ENCODE measurements at regions not wholly inside any gene's neighbourhood (a gene's known extent, or its start where the extent isn't known, plus 50 kb on each side); places are given as distances from the start of the nearest gene placed in this dataset.

GRCh38 chr6:14274546-14275492, 157.2 kb downstream of the CD83 start (continued):
- TF ChIP-seq MTA3 (IDR thresholded peaks at IDR 0.05; ENCODE audit: borderline replicate concordance, low read length) (no peak), RAD51 (IDR thresholded peaks at IDR 0.05) (no peak), WRNIP1 (IDR thresholded peaks at IDR 0.05; ENCODE audit: borderline replicate concordance, low read depth, low read length) (no peak)
- TF ChIP-seq, protein P1, sequence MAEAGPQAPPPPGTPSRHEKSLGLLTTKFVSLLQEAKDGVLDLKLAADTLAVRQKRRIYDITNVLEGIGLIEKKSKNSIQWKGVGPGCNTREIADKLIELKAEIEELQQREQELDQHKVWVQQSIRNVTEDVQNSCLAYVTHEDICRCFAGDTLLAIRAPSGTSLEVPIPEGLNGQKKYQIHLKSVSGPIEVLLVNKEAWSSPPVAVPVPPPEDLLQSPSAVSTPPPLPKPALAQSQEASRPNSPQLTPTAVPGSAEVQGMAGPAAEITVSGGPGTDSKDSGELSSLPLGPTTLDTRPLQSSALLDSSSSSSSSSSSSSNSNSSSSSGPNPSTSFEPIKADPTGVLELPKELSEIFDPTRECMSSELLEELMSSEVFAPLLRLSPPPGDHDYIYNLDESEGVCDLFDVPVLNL (IDR thresholded peaks at IDR 0.05; ENCODE audit: low read depth, low read length) = no peak
- TF ChIP-seq, protein P2, sequence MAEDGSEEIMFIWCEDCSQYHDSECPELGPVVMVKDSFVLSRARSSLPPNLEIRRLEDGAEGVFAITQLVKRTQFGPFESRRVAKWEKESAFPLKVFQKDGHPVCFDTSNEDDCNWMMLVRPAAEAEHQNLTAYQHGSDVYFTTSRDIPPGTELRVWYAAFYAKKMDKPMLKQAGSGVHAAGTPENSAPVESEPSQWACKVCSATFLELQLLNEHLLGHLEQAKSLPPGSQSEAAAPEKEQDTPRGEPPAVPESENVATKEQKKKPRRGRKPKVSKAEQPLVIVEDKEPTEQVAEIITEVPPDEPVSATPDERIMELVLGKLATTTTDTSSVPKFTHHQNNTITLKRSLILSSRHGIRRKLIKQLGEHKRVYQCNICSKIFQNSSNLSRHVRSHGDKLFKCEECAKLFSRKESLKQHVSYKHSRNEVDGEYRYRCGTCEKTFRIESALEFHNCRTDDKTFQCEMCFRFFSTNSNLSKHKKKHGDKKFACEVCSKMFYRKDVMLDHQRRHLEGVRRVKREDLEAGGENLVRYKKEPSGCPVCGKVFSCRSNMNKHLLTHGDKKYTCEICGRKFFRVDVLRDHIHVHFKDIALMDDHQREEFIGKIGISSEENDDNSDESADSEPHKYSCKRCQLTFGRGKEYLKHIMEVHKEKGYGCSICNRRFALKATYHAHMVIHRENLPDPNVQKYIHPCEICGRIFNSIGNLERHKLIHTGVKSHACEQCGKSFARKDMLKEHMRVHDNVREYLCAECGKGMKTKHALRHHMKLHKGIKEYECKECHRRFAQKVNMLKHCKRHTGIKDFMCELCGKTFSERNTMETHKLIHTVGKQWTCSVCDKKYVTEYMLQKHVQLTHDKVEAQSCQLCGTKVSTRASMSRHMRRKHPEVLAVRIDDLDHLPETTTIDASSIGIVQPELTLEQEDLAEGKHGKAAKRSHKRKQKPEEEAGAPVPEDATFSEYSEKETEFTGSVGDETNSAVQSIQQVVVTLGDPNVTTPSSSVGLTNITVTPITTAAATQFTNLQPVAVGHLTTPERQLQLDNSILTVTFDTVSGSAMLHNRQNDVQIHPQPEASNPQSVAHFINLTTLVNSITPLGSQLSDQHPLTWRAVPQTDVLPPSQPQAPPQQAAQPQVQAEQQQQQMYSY (CRISPR knock-in tag; IDR thresholded peaks at IDR 0.05) = no peak

DNA sequence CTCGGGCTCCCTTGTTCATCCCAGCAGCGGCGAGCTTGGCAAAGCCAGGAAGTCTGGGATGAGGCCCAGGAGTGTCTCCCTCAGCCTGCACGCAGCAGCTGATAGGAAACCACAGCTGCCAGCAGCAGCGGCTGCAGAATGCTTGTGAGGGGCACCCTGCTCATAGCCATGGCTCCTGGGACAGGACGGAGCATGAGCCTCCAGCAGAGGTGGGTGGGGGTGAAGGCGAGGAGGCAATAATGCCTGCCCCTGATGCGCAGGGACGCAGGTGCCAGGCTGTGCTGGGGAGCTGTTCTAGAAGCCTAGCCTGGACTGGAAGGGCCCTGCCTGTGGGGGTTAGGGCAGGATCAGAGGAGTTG, 157.9 kb downstream of the CD83 start:
- ATAC-seq (no peak), FAIRE-seq (no peak), DNase-seq (ENCODE audit: low read depth, low spot score) (no peak)
- in situ Hi-C loops (cut with MboI) = no loop called here
- ChIA-PET POLR2A (interaction anchor here (0.6 kb wide), 1 partner anchor 941 kb away, joined by 3 read pairs; no protein-coding TSS in a partner anchor), RAD21 (ENCODE audit: unreplicated experiment) (interaction anchor here (1.3 kb wide), 1 partner anchor 64 kb away, joined by 4 read pairs; no protein-coding TSS in a partner anchor), CTCF (interaction anchor here (1.2 kb wide), 1 partner anchor 19 kb away, joined by 3 read pairs; no protein-coding TSS in a partner anchor), SMC1A (ENCODE audit: uncharacterized antibody, unreplicated experiment) (interaction anchor here (0.6 to 1.0 kb wide), 2 partner anchors 386 to 809 kb away, joined by 4 read pairs; no protein-coding TSS in a partner anchor)
- BruUV-seq (replicated peaks) = no TSS peak
- Histone ChIP-seq H3K9ac (ENCODE audit: control insufficient read depth, insufficient read depth, low read length) (no peak overlapping the region), H3K79me2 (ENCODE audit: control insufficient read depth, insufficient read depth, low read length) (no peaks in the 10 kb centered on the region), H2AFZ (ENCODE audit: control insufficient read depth, low read depth, low read length) (no peak overlapping the region; the same call in 1 of the 2 replicates), H3K4me2 (ENCODE audit: control insufficient read depth, insufficient read depth) (no peak overlapping the region), H3K9me3 (replicated peaks; ENCODE audit: control insufficient read depth, insufficient read depth, low read length) (peaks cover 4% of the 10 kb centered on the region; the same call in 2 of the 3 replicates), H4K20me1 (ENCODE audit: control insufficient read depth, insufficient read depth) (no peaks in the 10 kb centered on the region), H3K4me1 (ENCODE audit: control insufficient read depth, insufficient read depth, low read length) (peaks cover 19% of the 10 kb centered on the region), H3K27me3 (replicated peaks in 1 of 2; ENCODE audit: control insufficient read depth in 2 of 2, insufficient read depth in 2 of 2, low read length in 1 of 2) (no peaks in the 10 kb centered on the region), H3K27ac (ENCODE audit: control insufficient read depth, insufficient read depth) (no peak overlapping the region), H3K4me3 (no peak overlapping the region), H3K36me3 (ENCODE audit: control insufficient read depth in 2 of 2, insufficient read depth in 2 of 2, low read length in 1 of 2) (no peaks in the 10 kb centered on the region)
- WGBS (ENCODE audit: insufficient coverage, insufficient replicate concordance, low lambda C conversion rate, missing lambda C conversion rate) = 71% methylated on average over 9 of the region's 9 CpGs
- TF ChIP-seq TAF1 (IDR thresholded peaks at IDR 0.05; ENCODE audit: borderline replicate concordance, low read depth, low read length) = no peak
- TF ChIP-seq MEF2B (IDR thresholded peaks at IDR 0.05; ENCODE audit: partially characterized antibody, poor library complexity, severe bottlenecking) = no peak
- no peak for TF ChIP-seq LARP7 (IDR thresholded peaks at IDR 0.05)
- TF ChIP-seq SRF (IDR thresholded peaks at IDR 0.05; ENCODE audit: low read depth in 2 of 2, low read length in 2 of 2) = no peak
- no peak for TF ChIP-seq POLR2A (IDR thresholded peaks at IDR 0.05; ENCODE audit: low read depth, low read length)
- intact Hi-C loops (cut with micrococcal nuclease; ENCODE audit: unreplicated experiment) = no loop called here

All from GM12878 (cell line).